ENCODE measurements at regions not wholly inside any gene's neighbourhood (a gene's known extent, or its start where the extent isn't known, plus 50 kb on each side); places are given as distances from the start of the nearest gene placed in this dataset.

- TF ChIP-seq STAT6 (CRISPR knock-in tag; conservative IDR thresholded peaks at IDR 0.05; ENCODE audit: low read depth) (no peak), ESRRA (CRISPR knock-in tag; IDR thresholded peaks at IDR 0.05; ENCODE audit: borderline replicate concordance) (no peak), FOXK1 (CRISPR knock-in tag; IDR thresholded peaks at IDR 0.05) (no peak), IRF2 (CRISPR knock-in tag; IDR thresholded peaks at IDR 0.05; ENCODE audit: borderline replicate concordance, low read depth) (no peak), ZNF425 (CRISPR knock-in tag; conservative IDR thresholded peaks at IDR 0.05) (no peak), ATF1 (CRISPR knock-in tag; IDR thresholded peaks at IDR 0.05) (no peak), ELF4 (CRISPR knock-in tag; IDR thresholded peaks at IDR 0.05; ENCODE audit: low read depth) (no peak), E2F1 (CRISPR knock-in tag; IDR thresholded peaks at IDR 0.05) (no peak), ZSCAN18 (CRISPR knock-in tag; IDR thresholded peaks at IDR 0.05) (no peak), SMAD3 (CRISPR knock-in tag; IDR thresholded peaks at IDR 0.05; ENCODE audit: borderline replicate concordance) (no peak)
Observed at GRCh38 chr15:62927836-62928235, 114.7 kb upstream of the TPM1 start (continued).

GRCh38 chr15:62928242-62928999, 114.1 kb upstream of the TPM1 start:
- H3K9me3 Mint-ChIP-seq, result no peaks in the 10 kb centered on the region
- POLR2A ChIA-PET, result no interaction called here
- TF ChIP-seq SP1 (CRISPR knock-in tag; conservative IDR thresholded peaks at IDR 0.05) (no peak), ZBTB21 (CRISPR knock-in tag; IDR thresholded peaks at IDR 0.05; ENCODE audit: borderline replicate concordance) (no peak), MYBL2 (CRISPR knock-in tag; IDR thresholded peaks at IDR 0.05) (no peak), SMAD4 (CRISPR knock-in tag; IDR thresholded peaks at IDR 0.05) (no peak), ETV6 (CRISPR knock-in tag; IDR thresholded peaks at IDR 0.05) (no peak), AFF4 (CRISPR knock-in tag; IDR thresholded peaks at IDR 0.05; ENCODE audit: borderline replicate concordance) (no peak), ATF6 (CRISPR knock-in tag; IDR thresholded peaks at IDR 0.05) (no peak), AR (CRISPR knock-in tag; IDR thresholded peaks at IDR 0.05) (no peak), ATF1 (CRISPR knock-in tag; IDR thresholded peaks at IDR 0.05) (no peak)

More at GRCh38 chr15:62928242-62928999, 114.1 kb upstream of the TPM1 start:
- ATAC-seq (no peak), DNase-seq (ENCODE audit: low spot score) (no peak)
- no peak overlapping the region for H3K27ac Mint-ChIP-seq
- H3K36me3 Mint-ChIP-seq, result no peaks in the 10 kb centered on the region
- no peaks in the 10 kb centered on the region for H3K4me1 Mint-ChIP-seq
- no peak overlapping the region for H3K4me3 Mint-ChIP-seq
- CTCF ChIA-PET, result no interaction called here
- no peaks in the 10 kb centered on the region for H3K27me3 Mint-ChIP-seq (ENCODE audit: low read depth)
